Nucleus accumbens (tissue), 56 donors: ENCODE measurements at regions not wholly inside any gene's neighbourhood (a gene's known extent, or its start where the extent isn't known, plus 50 kb on each side); places are given as distances from the start of the nearest gene placed in this dataset.

Source experiments
- DNase-seq, 56 donors: peaks; one replicate each; lab custom pipeline; 2025; lab: John Stamatoyannopoulos, UW

- DNase-seq = no peak
Observed at GRCh38 chr5:170159947-170160346, 54.2 kb downstream of the FOXI1 start.

GRCh38 chr5:170161069-170161468 is 55.4 kb downstream of the FOXI1 start:
- no peak for DNase-seq

- no peak for DNase-seq
Observed at GRCh38 chr5:170162631-170163321, 57.1 kb downstream of the FOXI1 start.

- no peak for DNase-seq
Observed at GRCh38 chr5:170164087-170164486, 58.4 kb downstream of the FOXI1 start.

GRCh38 chr5:170164921-170165320 is 59.2 kb downstream of the FOXI1 start:
- no peak for DNase-seq

GRCh38 chr5:170166101-170166500 is 60.4 kb downstream of the FOXI1 start:
- DNase-seq = no peak

GRCh38 chr5:170168002-170168401 is 62.3 kb downstream of the FOXI1 start:
- DNase-seq = no peak

- no peak for DNase-seq
Observed at GRCh38 chr5:170168797-170169196, 63.1 kb downstream of the FOXI1 start.

- DNase-seq = no peak
Observed at GRCh38 chr5:170169996-170170395, 62.8 kb upstream of the C5orf58 start.

GRCh38 chr5:170171811-170172210 is 61.0 kb upstream of the C5orf58 start:
- no peak for DNase-seq

GRCh38 chr5:170173227-170173626 is 59.6 kb upstream of the C5orf58 start:
- no peak for DNase-seq

GRCh38 chr5:170173647-170174046 is 59.1 kb upstream of the C5orf58 start:
- DNase-seq = no peak

GRCh38 chr5:170176916-170177315 is 55.9 kb upstream of the C5orf58 start:
- DNase-seq = no peak

GRCh38 chr5:170178814-170179213 is 54.0 kb upstream of the C5orf58 start:
- no peak for DNase-seq

- DNase-seq = no peak
Observed at GRCh38 chr5:170179626-170180025, 53.2 kb upstream of the C5orf58 start.

GRCh38 chr5:170181902-170182301 is 50.9 kb upstream of the C5orf58 start:
- DNase-seq = no peak

GRCh38 chr5:170182491-170182890 is 50.3 kb upstream of the C5orf58 start:
- peak in 1 of 56 donors; percentile 2 for DNase-seq
